Type B pancreatic cell (in vitro differentiated cells): ENCODE measurements at regions not wholly inside any gene's neighbourhood (a gene's known extent, or its start where the extent isn't known, plus 50 kb on each side); places are given as distances from the start of the nearest gene placed in this dataset.

Experiments
- DNase-seq: peaks from one replicate; pipeline ENCODE4 v3.0.0; 2021; ENCODE audit warnings: mixed read lengths; ENCODE audit not compliant: unreplicated experiment; ENCODE audit errors: extremely low spot score
- H3K27ac Mint-ChIP-seq: 2 replicates; pipeline ENCODE4 v1.8.0; 2021; ENCODE audit warnings: mild to moderate bottlenecking, mixed read lengths
- H3K27me3 Mint-ChIP-seq: 2 replicates; pipeline ENCODE4 v1.8.0; 2021; ENCODE audit warnings: mixed read lengths
- H3K36me3 Mint-ChIP-seq: 2 replicates; pipeline ENCODE4 v1.8.0; 2021; ENCODE audit warnings: mixed read lengths
- H3K4me1 Mint-ChIP-seq: one replicate; pipeline ENCODE4 v1.8.0; 2021; ENCODE audit warnings: mixed read lengths; ENCODE audit not compliant: unreplicated experiment
- H3K4me3 Mint-ChIP-seq: 2 replicates; pipeline ENCODE4 v1.8.0; 2021; ENCODE audit warnings: mild to moderate bottlenecking, mixed read lengths
- H3K9me3 Mint-ChIP-seq: 2 replicates; pipeline ENCODE4 v1.8.0; 2021; ENCODE audit warnings: mixed read lengths
- TF ChIP-seq, protein P1 (sequence below): fragments of 200-600 bp; sonication (generic); conservative IDR thresholded peaks from 2 replicates; pipeline ENCODE4 v1.5.0; 2021; ENCODE audit warnings: antibody characterized with exemption, mild to moderate bottlenecking

DNA sequence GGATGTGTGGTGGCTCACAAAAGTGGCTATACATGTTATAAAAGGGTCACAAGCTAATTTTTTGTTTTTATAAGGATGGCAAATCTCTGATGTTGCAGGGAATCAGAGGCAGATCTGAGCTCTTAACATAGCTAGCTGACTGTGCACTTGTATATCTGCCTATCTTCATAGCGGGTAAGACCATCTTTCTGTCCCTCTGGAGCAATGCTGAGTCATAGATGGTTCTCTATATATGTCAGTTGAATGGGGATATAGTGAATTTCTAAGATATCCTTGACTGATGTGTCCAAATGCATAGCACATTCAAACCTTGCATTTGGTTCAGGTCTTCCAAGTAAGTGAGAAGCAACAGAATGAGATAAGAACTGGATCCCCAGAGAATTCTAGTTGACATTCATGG is 272.6 kb upstream of the PROX1 start:
- Mint-ChIP-seq H3K4me1 (peaks cover 8% of the 10 kb centered on the region), H3K9me3 (peaks cover 19% of the 10 kb centered on the region), H3K27ac (no peak overlapping the region), H3K4me3 (no peak overlapping the region), H3K36me3 (no peaks in the 10 kb centered on the region), H3K27me3 (peaks cover 5% of the 10 kb centered on the region)
- DNase-seq, result no peak
- TF ChIP-seq, protein P1, sequence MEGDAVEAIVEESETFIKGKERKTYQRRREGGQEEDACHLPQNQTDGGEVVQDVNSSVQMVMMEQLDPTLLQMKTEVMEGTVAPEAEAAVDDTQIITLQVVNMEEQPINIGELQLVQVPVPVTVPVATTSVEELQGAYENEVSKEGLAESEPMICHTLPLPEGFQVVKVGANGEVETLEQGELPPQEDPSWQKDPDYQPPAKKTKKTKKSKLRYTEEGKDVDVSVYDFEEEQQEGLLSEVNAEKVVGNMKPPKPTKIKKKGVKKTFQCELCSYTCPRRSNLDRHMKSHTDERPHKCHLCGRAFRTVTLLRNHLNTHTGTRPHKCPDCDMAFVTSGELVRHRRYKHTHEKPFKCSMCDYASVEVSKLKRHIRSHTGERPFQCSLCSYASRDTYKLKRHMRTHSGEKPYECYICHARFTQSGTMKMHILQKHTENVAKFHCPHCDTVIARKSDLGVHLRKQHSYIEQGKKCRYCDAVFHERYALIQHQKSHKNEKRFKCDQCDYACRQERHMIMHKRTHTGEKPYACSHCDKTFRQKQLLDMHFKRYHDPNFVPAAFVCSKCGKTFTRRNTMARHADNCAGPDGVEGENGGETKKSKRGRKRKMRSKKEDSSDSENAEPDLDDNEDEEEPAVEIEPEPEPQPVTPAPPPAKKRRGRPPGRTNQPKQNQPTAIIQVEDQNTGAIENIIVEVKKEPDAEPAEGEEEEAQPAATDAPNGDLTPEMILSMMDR, result no peak

DNA sequence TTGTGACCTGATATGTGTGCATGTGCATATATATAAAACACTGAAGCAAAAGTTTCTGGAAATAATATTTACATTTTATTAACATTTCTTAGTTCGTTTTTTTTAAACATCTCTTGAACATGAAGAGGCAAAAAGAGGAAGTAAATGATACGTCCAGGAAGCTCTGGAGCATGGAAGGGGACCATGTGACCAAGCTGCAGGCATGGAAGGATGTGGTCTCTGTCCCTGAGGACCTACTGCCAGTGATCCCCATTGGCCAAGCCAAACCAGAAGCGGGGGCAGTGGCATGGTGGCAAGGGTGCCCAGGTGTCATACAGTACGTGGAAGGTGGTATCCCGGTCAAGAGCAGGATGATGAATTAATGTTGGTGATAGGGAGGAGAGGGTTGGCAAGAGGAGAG is 268.3 kb upstream of the PROX1 start:
- peaks cover 16% of the 10 kb centered on the region for H3K9me3 Mint-ChIP-seq
- DNase-seq, result no peak
- no peak overlapping the region for H3K27ac Mint-ChIP-seq
- peaks cover 11% of the 10 kb centered on the region for H3K4me1 Mint-ChIP-seq
- TF ChIP-seq, protein P1, result no peak
- peaks cover 7% of the 10 kb centered on the region for H3K27me3 Mint-ChIP-seq
- H3K36me3 Mint-ChIP-seq, result no peaks in the 10 kb centered on the region
- H3K4me3 Mint-ChIP-seq, result no peak overlapping the region

DNA sequence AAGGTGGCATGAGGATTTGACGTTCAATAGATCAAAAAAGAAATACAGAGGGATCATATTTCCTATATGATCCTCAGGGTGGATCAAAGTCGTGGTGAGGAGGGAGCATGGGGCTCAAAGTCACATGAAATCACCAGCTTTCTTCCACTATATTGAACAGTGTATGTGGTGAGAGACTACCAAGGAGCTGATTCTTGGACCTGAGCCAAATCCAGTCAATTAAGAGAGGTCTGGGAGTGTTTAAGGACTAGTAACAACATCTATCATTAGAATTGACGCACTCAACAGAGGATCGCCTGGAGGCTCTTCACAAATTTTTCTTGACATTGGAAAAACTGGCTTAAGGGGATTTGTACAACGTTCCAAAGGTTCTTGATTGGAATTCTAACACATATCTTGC is 267.7 kb upstream of the PROX1 start:
- Mint-ChIP-seq H3K9me3 (peaks cover 16% of the 10 kb centered on the region), H3K4me3 (peak overlapping the region; percentile 10), H3K36me3 (no peaks in the 10 kb centered on the region), H3K27me3 (peaks cover 7% of the 10 kb centered on the region), H3K4me1 (peaks cover 17% of the 10 kb centered on the region), H3K27ac (no peak overlapping the region)
- DNase-seq, result no peak
- TF ChIP-seq, protein P1, result no peak

DNA sequence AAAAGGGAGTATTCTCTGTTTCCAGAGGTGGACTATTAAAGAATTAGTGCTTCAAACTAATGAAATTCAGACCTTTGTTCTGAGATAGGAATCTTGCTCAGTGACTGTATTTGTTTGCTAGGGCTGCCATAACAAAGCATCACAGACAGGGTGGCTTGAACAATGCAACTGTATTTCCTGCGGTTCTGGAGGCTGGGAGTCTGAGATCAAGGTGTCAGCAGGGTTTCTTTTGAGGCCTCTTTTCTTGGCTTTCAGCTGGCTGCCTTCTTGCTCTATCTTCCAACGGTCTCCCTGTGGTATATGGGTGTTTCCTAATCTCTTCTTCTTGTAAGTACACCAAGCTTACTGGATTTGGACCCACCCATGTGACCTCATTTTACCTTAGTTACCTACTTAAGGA is 264.6 kb upstream of the PROX1 start:
- H3K9me3 Mint-ChIP-seq, result peaks cover 7% of the 10 kb centered on the region
- H3K4me3 Mint-ChIP-seq, result no peak overlapping the region
- TF ChIP-seq, protein P1, result no peak
- peaks cover 3% of the 10 kb centered on the region for H3K27me3 Mint-ChIP-seq
- peaks cover 21% of the 10 kb centered on the region for H3K4me1 Mint-ChIP-seq
- H3K27ac Mint-ChIP-seq, result no peak overlapping the region
- DNase-seq, result no peak
- no peaks in the 10 kb centered on the region for H3K36me3 Mint-ChIP-seq

DNA sequence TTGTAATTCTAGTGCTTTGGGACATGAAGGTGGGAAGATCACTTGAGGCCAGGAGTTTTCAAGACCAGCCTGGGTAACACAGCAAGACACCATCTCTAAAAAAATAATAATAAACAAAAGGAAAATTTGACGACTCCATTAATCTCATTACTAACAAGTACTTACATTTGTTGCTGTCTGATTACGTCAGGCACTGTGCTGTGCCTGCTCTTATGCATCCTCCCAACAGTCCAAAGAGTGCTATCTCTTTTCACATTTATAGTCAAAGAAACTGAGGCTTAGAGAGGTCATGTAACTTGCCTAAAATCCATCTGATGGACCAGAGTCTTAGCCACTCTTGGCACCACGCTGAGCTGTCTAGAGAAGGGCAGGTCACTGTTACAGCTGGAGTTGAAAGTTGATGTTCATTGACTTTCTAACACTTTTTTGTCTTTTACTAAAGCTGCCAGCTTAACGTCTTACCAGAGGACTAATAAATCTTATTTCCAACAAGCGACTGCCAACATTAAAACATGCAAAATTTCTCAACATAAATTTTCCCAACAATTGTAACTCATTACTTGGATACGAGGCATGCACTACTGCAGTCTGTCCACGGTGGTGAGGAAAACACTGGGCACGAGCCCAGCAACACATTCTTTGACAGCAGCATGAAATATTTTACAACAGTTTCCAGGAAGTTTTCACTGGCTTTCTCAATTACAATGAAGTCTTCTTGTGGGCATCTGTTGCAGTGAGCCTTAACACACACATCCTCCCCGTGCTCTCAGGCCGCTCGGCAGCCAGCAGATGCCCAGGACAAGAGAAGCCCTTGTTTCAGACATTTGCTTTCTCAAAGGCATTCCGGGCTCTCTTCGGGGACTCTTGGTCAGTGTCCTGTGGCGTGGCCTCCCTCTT is 262.9 kb upstream of the PROX1 start:
- H3K4me1 Mint-ChIP-seq, result peaks cover 16% of the 10 kb centered on the region

More for the DNA sequence above, 262.9 kb upstream of the PROX1 start:
- TF ChIP-seq, protein P1, result no peak
- H3K4me3 Mint-ChIP-seq, result no peak overlapping the region
- no peaks in the 10 kb centered on the region for H3K36me3 Mint-ChIP-seq
- peaks cover 3% of the 10 kb centered on the region for H3K27me3 Mint-ChIP-seq
- DNase-seq, result no peak
- no peak overlapping the region for H3K27ac Mint-ChIP-seq
- peaks cover 5% of the 10 kb centered on the region for H3K9me3 Mint-ChIP-seq
